SU-DHL-6 (cell line): ENCODE measurements at regions not wholly inside any gene's neighbourhood (a gene's known extent, or its start where the extent isn't known, plus 50 kb on each side); places are given as distances from the start of the nearest gene placed in this dataset.

ENCODE experiments used
- H2AFZ ChIP-seq: fragments of 200-600 bp; sonication (generic); 2 replicates; pipeline ENCODE4 v1.6.1; 2014; ENCODE audit warnings: low read depth, mild to moderate bottlenecking, moderate library complexity, mixed read lengths, antibody characterized with exemption, low read length; ENCODE audit not compliant: severe bottlenecking
- H3F3A ChIP-seq: fragments of 200-600 bp; shearing (Covaris generic); 2 replicates; pipeline ENCODE4 v1.6.0; 2016; ENCODE audit warnings: antibody characterized with exemption, mild to moderate bottlenecking; ENCODE audit not compliant: insufficient read depth
- H3K27ac ChIP-seq: fragments of 200-600 bp; sonication (generic); 2 replicates; pipeline ENCODE4 v1.5.1; 2016; ENCODE audit warnings: low read depth, mild to moderate bottlenecking, low read length, moderate library complexity, mixed read lengths
- H3K27me3 ChIP-seq: fragments of 200-600 bp; sonication (generic), shearing (Covaris generic); 2 replicates; pipeline ENCODE4 v1.6.0; 2014; ENCODE audit warnings: mild to moderate bottlenecking, low read length
- H3K36me3 ChIP-seq: fragments of 200-600 bp; sonication (generic); 2 replicates; pipeline ENCODE4 v1.6.1; 2014; ENCODE audit warnings: mild to moderate bottlenecking, low read length, mixed read lengths
- H3K4me2 ChIP-seq: fragments of 300-600, 200-600 bp; shearing (Covaris generic), sonication (generic); 2 replicates; pipeline ENCODE4 v1.6.0; 2014; ENCODE audit warnings: low read length, low read depth, mild to moderate bottlenecking; ENCODE audit not compliant: poor library complexity, severe bottlenecking
- H3K4me3 ChIP-seq: fragments of 200-600 bp; sonication (generic); 2 replicates; pipeline ENCODE4 v1.5.1; 2014; ENCODE audit warnings: antibody characterized with exemption, low read length, mild to moderate bottlenecking, mixed read lengths; ENCODE audit not compliant: insufficient read depth, poor library complexity, severe bottlenecking
- H3K79me2 ChIP-seq: fragments of 200-600 bp; sonication (generic); 2 replicates; pipeline ENCODE4 v1.6.1; 2014; ENCODE audit warnings: mild to moderate bottlenecking, low read length, moderate library complexity; ENCODE audit not compliant: insufficient read depth
- H3K9ac ChIP-seq: fragments of 200-600 bp; sonication (generic); 2 replicates; pipeline ENCODE4 v1.7.0; 2014; ENCODE audit warnings: mild to moderate bottlenecking, low read length
- H3K9me2 ChIP-seq: fragments of 200-600 bp; sonication (generic); replicated peaks from 2 replicates; pipeline ENCODE4 v1.6.1; 2014; ENCODE audit warnings: low read length; ENCODE audit not compliant: insufficient read depth
- H3K9me3 ChIP-seq: fragments of 200-600 bp; sonication (generic); 2 replicates; pipeline ENCODE4 v1.6.1; 2014; ENCODE audit warnings: low read length, mixed read lengths; ENCODE audit not compliant: insufficient read depth
- H4K20me1 ChIP-seq: fragments of 200-600 bp; sonication (generic); 2 replicates; pipeline ENCODE4 v1.6.1; 2014; ENCODE audit warnings: low read depth, mild to moderate bottlenecking, antibody characterized with exemption, low read length, moderate library complexity, mixed read lengths
- EZH2phosphoT487 ChIP-seq: fragments of 200-600 bp; sonication (generic), shearing (Covaris generic); conservative IDR thresholded peaks from 2 replicates; pipeline ENCODE4 v1.6.1; 2018; ENCODE audit warnings: mild to moderate bottlenecking, antibody characterized with exemption, low read length, moderate library complexity, mixed read lengths
- TF ChIP-seq, protein P1 (sequence below): fragments of 200-600 bp; sonication (generic); IDR thresholded peaks from one replicate; pipeline ENCODE4 v1.5.1; 2017; ENCODE audit warnings: antibody characterized with exemption, mild to moderate bottlenecking, low read length, moderate library complexity; ENCODE audit not compliant: insufficient read depth, poor library complexity, severe bottlenecking

DNA sequence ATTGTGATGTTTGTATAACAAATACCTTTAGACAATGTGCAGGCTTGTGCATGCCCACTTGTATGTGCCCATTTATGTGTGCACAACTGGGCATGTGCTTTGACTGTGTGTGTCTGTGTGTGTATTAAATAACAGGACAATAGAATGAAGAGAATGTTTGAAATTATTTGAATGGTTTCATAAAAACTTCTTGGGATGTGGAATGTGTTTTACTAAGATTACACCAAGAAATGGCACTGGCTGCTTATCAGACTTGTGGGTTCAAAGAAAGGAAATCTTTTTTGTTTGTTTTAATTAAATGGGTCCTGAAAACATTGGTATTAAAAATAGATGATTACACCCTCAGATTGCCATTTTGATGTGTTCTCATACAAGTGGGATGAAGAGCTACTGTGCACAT, 191.6 kb upstream of the CCN2 start:
- Histone ChIP-seq H3K36me3 (no peaks in the 10 kb centered on the region), H2AFZ (no peak overlapping the region), H3K27ac (no peak overlapping the region), H3K9ac (no peak overlapping the region), H4K20me1 (no peaks in the 10 kb centered on the region), H3K79me2 (no peaks in the 10 kb centered on the region), H3K9me3 (no peaks in the 10 kb centered on the region), H3F3A (no peaks in the 10 kb centered on the region), H3K4me2 (no peak overlapping the region), H3K4me3 (no peak overlapping the region), H3K27me3 (no peaks in the 10 kb centered on the region), H3K9me2 (no peaks in the 10 kb centered on the region)
- TF ChIP-seq, protein P1, sequence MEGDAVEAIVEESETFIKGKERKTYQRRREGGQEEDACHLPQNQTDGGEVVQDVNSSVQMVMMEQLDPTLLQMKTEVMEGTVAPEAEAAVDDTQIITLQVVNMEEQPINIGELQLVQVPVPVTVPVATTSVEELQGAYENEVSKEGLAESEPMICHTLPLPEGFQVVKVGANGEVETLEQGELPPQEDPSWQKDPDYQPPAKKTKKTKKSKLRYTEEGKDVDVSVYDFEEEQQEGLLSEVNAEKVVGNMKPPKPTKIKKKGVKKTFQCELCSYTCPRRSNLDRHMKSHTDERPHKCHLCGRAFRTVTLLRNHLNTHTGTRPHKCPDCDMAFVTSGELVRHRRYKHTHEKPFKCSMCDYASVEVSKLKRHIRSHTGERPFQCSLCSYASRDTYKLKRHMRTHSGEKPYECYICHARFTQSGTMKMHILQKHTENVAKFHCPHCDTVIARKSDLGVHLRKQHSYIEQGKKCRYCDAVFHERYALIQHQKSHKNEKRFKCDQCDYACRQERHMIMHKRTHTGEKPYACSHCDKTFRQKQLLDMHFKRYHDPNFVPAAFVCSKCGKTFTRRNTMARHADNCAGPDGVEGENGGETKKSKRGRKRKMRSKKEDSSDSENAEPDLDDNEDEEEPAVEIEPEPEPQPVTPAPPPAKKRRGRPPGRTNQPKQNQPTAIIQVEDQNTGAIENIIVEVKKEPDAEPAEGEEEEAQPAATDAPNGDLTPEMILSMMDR: no peak
- no peak for TF ChIP-seq EZH2phosphoT487

DNA sequence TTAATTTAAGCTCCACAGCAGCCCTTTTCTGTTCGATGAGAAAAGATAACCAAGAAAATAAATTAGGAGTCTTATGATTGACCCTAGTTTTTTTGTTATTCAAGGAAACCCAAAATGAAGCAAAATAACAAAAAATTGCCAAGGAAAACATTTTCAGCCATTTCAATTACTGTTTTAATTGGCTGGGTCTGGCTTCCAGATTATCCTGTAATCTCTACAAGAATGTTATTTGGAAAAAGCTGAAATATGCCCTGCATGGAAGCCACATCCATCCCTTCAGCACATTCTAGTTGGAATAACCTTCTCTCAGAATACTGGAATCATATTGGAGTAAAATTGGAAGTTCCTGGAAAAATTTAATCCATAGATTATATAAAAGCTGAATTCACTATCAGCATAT, 191.1 kb upstream of the CCN2 start:
- no peak overlapping the region for H3K4me3 ChIP-seq
- no peak overlapping the region for H2AFZ ChIP-seq

DNA sequence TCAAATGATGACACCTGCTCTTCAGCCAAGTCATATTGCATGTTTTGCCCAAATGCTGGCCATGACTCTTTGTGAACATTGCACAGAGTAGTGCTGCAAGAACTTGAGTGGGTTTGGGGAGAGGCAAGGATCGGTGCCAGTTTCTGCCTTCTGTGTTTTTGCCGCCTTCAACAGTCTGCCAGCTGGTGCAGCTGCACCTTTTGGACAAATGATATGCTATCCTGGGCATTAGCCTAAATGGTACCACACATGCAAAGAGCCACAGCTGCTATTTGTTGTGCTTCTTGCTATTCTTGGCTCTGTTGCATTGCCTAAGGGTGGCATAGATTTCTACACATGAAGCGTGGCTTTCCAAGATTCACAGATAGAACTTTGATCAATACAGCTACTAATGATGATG, 189.0 kb upstream of the CCN2 start:
- Histone ChIP-seq H3F3A (no peaks in the 10 kb centered on the region), H3K4me3 (no peak overlapping the region), H3K36me3 (no peaks in the 10 kb centered on the region), H3K27me3 (no peaks in the 10 kb centered on the region), H3K27ac (no peak overlapping the region), H3K79me2 (no peaks in the 10 kb centered on the region), H3K9me3 (no peaks in the 10 kb centered on the region), H4K20me1 (no peaks in the 10 kb centered on the region), H3K9me2 (no peaks in the 10 kb centered on the region), H2AFZ (no peak overlapping the region), H3K4me2 (no peak overlapping the region), H3K9ac (no peak overlapping the region)
- TF ChIP-seq, protein P1: no peak
- TF ChIP-seq EZH2phosphoT487: no peak

More for the DNA sequence above, 191.1 kb upstream of the CCN2 start:
- Histone ChIP-seq H3K27ac (no peak overlapping the region), H3F3A (no peaks in the 10 kb centered on the region), H3K9ac (no peak overlapping the region), H4K20me1 (no peaks in the 10 kb centered on the region), H3K79me2 (no peaks in the 10 kb centered on the region), H3K4me2 (no peak overlapping the region), H3K36me3 (no peaks in the 10 kb centered on the region), H3K9me2 (no peaks in the 10 kb centered on the region), H3K9me3 (no peaks in the 10 kb centered on the region), H3K27me3 (no peaks in the 10 kb centered on the region)
- no peak for TF ChIP-seq EZH2phosphoT487
- TF ChIP-seq, protein P1: no peak

DNA sequence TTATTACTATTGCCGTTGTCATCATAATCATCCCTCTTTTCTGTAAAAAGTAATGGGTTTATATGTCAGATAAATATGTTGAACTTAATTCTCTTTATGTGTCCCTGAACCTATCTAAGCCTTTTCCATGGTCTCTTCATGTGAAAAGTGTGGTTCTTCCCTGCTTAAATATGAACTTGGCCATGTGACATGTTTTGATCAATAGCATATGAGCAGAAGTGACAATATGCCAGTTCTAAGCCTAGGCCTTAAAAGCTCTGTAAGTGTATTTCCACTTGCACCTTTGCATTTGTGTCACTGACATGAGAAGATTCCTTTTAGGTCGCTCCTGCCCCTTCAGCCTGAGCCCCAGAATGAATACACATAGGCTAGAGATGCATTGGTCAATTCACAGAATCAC, 188.4 kb upstream of the CCN2 start:
- TF ChIP-seq, protein P1: no peak
- no peak for TF ChIP-seq EZH2phosphoT487
- Histone ChIP-seq H3K9me3 (no peaks in the 10 kb centered on the region), H2AFZ (no peak overlapping the region), H3K27me3 (no peaks in the 10 kb centered on the region), H3K79me2 (no peaks in the 10 kb centered on the region), H3K36me3 (no peaks in the 10 kb centered on the region), H3K9me2 (no peaks in the 10 kb centered on the region), H3K27ac (no peak overlapping the region), H3K9ac (no peak overlapping the region), H3K4me3 (no peak overlapping the region), H4K20me1 (no peaks in the 10 kb centered on the region), H3K4me2 (no peak overlapping the region), H3F3A (no peaks in the 10 kb centered on the region)
